ENCODE measurements at regions not wholly inside any gene's neighbourhood (a gene's known extent, or its start where the extent isn't known, plus 50 kb on each side); places are given as distances from the start of the nearest gene placed in this dataset.

- no peak for DNase-seq (ENCODE audit: low spot score)
Measured at GRCh38 chr20:10922941-10923340, 249.1 kb upstream of the JAG1 start.

DNA sequence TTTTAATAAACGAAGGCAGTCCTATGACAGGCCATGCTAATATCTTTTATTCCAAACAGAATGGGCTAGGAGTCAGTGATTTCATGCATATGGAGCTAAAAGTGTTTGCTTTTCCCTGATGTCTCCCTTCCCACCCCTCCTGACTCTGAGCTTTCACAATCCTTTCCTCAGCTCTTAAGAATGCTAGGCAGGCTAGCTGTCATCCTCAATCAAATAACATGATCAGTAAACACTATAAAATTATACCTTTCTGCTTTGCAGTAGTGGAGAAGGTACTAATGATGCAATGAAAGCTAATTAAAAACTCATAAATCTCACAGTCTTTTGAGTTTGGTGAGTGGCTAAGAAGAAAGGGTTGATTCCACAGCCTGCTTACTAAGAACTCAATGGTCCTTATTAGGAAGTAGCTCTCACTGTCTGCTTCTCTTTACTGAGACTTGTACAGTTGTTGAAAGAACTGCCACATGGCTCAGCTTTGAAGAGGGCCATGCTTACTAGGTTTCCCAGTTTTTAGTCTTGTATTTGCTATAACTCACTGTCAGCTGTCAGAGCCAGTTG lies 250.9 kb upstream of the JAG1 start:
- no peak for DNase-seq (ENCODE audit: low spot score)

DNA sequence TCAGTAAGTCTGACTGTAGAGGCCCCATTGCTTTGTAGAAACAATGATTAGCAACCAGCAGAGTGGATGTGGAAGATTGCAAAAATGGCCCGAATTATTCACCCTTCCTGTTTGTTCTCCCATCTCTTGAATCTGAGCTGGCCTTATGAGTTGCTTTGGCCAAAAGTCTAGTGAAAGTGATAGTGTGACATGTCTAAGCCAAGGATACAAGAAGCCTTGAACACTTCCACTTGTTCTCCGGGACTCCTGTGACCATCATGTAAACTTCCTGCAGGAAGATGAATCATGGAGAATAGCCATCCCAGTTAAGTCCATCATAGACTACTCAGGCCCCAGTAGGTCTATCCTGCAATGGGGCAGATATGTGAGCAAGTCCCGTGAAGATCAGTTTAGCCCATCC lies 252.0 kb upstream of the JAG1 start:
- DNase-seq (ENCODE audit: low spot score) = no peak

DNA sequence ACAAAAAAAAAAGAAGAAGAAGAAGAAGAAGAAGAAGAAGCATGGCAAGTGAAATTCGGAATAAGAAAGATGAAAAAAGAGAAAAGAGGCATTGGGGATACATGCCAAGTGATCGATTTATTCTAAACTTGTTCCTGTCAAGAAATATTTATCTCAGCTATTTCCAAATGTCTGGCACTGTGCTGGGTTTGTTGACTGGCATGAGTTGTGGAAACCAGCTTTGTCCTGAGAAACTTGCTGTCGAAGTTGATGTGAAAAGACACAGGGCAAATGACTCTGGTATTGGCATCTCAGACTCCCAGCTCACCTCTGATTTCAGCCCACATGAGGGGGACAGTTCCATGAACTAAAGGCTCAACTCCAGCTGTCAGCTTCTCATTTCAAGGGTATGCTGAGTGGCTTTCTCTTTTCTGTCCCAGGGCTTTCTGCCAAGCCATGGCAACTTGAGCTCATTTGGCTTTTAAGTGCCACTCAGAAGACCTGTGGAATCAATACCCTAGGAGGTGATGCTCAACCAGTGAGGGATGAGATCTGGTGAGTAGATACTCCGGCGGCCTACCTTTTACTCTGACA lies 253.3 kb upstream of the JAG1 start:
- DNase-seq (ENCODE audit: low spot score) = no peak

- DNase-seq (ENCODE audit: low spot score) = no peak
Measured at GRCh38 chr20:10927936-10928840, 254.4 kb upstream of the JAG1 start.

GRCh38 chr20:10928841-10929421 lies 255.1 kb upstream of the JAG1 start:
- DNase-seq (ENCODE audit: low spot score) = no peak

DNA sequence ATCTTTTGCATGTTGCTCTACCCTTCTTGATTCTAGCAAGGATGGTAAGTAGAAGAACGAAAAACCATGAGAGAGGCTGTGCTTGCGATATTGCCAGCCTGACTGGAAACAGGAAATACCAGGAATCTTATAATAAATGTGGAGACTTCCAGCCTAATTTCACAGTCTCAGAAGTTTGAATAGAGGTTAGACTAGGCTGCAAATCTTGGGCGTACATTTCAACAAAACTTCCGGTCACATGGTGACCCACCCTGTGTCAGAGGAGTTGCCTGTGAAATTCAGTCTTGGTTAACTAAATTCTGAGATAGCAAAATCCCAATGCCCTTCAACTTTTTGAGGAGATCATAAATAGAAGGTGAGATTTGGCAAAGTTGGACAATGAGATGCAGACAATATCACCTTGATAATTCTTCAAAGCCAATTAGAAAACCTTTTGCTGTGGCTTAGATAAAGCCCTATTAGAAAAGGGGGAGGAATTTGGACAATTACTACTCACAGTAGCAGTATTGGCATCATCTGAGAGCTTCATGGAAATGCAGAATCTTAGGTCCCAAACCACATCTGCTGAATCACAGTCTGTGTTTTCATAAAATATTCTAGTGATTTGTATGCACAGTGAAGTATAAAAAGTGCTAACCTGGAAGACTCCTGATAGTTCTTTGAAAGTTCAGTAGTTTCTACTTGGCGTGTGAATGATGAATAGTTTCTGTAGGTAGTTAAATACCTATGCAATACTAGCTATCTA lies 262.0 kb upstream of the JAG1 start:
- no peak for DNase-seq (ENCODE audit: low spot score)

DNA sequence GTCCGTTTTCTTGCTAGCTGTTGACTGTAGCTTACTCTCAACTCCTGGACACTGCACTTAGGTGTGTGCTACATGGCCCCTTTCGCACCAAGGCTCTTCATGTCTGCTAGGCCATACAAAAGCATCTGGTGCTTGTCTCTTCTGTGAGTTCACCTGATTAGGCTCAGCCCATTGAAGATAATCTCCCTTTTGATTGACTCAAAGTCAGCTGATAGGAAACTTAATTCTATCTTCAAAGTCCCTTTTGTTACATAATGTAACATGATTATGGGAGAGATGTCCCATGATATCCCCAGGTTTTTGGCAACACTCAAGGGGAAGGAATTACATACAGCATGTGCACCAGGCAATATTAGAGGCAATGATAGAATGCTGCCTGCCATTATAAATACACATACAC lies 263.0 kb upstream of the JAG1 start:
- DNase-seq (ENCODE audit: low spot score) = no peak

DNA sequence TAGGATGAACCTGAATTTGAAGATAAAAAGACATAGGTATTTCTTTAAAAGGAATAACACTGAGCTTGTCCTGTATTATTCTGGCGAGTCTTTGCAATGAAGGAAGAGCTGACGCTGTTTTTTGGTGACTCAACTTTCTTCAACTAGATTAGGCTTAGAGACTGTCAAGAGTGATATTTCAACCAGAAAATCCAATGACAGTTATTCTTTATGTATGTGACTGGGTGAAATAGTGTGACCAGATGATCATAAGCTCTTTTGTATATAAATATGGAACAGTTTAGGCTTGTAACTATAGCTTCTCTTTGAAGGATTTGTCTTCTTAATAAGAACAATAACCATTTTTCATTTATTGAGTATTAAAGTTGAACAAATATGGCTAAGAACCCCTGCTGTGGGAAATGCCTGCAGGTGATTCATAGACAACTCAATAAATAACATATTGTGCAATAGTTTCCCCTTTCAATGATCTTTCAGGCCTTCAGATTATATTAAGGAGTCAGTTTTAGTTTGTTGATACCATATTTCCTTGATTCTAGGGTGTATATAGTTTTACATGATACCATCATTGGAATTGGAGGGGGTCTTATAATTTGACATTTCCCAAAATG lies 265.6 kb upstream of the JAG1 start:
- no peak for DNase-seq (ENCODE audit: low spot score)

DNA sequence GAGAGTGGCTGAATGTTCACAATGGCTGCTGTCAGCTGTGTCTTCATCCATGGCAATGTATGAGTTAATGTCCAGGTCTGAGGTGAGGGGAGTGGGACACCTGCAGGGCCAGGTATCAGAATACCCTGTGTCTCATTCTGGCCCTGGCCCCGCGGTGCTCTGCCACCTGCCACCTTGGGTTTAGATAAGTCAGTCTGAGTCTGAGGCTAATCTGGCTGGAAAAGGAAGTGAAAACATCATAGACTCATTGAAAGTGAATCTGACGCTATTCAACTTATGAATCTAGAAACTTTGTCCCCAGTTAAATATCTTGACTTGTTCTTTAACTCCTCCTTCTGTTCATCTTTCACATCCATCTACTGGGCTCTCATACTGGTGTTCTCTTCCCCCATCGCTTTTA lies 267.1 kb upstream of the JAG1 start:
- no peak for DNase-seq (ENCODE audit: low spot score)

DNA sequence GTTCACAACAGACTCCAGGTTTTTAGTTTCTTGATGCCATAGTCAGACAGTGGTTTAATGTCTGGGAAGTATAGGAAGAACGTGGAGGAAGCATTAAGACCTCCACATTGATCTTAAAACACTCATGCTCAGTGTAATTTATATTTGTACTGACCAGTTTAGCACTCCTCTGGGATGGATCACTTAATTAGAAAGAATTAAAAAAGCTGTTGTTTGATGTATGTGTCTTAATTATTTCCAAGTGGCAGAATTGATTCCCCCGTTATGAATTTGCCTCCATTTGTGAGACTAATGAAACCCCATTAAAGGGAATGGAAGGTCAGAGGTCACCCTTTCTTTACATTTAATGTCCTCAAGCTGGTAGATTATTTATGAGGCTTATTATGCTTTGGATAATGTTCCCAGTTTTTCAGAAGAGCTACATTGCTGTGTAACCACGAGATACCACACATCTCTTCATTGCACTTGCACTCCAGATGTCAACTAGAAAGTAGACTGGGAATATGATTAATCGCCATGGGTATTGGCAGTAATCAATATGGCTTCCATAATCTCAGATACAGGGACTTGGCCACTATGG lies 270.0 kb upstream of the JAG1 start:
- DNase-seq (ENCODE audit: low spot score) = no peak

GRCh38 chr20:10946124-10946880 lies 272.5 kb upstream of the JAG1 start:
- DNase-seq (ENCODE audit: low spot score) = no peak

GRCh38 chr20:10947726-10948125 lies 273.9 kb upstream of the JAG1 start:
- DNase-seq (ENCODE audit: low spot score) = no peak

DNA sequence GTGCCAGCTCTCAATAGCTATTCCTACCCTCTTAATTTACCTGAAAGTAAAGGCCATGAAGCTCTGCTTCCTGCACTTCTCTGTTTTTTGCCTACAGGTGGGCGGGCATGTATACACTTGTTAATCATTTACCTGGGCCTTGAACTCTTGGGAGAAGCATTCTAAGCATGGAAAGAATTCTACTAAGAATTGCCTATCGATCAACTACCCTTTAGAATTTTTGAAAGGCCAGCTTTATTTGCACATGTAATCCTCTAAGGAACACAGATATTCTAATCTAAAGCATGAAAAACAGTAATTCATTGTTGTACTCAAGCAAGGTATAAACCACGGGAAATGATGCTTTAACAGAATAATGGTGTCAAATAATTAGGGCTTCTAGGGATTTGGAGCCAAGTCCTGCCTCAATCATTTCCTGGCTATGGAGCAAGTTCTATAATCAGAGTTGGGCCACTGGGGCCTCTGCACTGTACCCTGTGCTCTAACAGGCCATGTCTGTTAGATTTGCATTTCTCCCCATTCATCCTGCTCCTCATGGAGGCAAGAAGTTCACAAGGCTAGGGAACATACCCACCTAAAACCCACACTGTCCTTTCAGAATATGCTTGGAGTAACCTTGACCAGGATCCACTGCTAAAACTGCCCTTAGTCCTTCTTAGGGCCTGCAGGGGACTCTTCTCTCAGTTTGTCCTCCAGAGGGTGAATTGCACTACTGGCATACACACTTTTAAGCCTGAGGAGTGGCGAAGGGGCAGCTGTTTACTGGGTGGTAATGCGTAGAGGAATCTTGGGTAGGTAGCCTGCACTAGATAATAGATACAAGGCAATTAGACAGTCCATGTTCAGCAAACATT lies 276.4 kb upstream of the JAG1 start:
- DNase-seq (ENCODE audit: low spot score) = no peak

GRCh38 chr20:10951216-10951615 lies 277.4 kb upstream of the JAG1 start:
- no peak for DNase-seq (ENCODE audit: low spot score)

- no peak for DNase-seq (ENCODE audit: low spot score)
Measured at GRCh38 chr20:10951904-10952303, 278.1 kb upstream of the JAG1 start.

DNA sequence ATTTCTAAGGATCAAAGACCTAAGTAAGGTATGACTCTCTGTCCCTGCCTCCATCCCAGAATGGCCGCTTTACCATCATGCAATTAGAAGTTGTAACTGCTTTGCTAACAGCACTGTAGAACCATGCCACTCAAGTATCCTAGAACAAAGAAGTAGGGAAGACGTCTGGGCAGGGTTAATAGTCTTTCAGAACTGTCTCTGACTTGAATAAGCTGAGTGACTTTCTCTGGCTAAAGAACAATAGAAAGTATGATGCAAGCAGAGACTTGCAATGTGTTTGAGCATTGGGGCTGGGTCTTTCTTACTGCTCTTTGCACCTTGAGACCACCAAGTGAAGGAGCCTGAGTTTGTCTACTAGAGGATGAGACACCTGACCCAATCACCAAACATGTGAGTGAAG lies 279.6 kb upstream of the JAG1 start:
- DNase-seq (ENCODE audit: low spot score) = no peak

DNA sequence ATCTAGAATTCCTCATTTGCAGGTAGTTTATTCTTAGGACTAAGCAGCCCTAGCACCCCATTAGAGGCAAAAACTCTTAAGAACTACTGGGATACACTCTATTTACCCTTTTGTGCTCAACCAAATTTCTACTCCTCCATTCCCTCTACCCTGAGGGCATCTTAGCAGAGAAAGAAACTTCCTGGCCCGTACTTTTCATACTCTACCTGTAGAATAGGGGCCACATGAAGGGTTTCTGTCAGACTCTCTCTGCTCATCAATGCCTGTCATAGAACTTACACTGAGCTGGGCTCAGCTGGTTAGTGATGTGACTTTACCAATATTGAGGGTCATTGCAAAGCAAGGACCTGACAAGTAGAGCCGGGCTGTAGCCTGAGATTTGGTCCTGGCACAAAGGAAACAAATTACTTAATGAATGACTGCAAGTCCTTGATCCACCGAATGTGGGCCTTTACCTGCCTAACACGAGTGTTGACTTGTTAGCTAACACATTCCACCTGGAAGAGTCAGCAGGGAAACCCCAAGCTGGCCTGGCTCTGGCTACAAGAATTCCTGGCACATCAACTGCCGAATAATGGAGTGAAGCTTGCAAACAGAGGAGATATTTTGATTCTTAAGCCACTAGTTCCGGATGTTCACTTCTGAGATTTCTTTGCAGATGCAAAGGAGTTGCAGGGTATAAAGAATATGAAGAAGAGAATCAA lies 280.5 kb upstream of the JAG1 start:
- no peak for DNase-seq (ENCODE audit: low spot score)

DNA sequence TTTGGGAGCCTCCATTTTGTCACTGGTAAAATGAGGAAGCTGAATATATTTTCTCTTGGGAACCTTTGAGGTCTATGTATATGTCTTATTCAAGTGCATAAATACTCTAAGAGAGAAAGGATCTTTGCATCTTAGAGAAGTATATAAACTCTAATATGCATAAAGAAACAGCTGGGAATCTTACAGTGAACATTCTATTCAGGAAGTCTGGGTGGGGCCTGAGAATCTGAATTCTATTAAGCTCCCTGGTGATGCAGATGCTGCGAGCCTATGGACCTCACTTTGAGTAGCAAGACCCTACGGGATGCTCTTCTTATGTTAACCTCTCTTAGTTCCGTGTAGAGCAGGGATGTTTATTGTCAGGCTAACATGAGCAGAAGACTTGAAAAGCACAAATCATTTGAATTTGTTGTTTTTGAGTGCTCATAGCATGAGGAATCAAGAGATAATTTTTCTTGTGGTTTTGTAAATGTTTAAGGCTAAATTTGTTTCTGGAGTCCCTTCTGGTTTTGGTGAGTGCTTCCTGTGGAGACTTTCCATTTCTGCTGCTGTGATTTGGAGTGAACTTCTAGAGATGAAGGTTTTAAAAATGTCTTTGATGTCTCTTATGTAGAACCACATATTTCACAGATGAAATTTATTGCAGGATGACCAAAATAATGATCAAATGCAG lies 281.2 kb upstream of the JAG1 start:
- DNase-seq (ENCODE audit: low spot score) = no peak
